ENCODE measurements at regions not wholly inside any gene's neighbourhood (a gene's known extent, or its start where the extent isn't known, plus 50 kb on each side); places are given as distances from the start of the nearest gene placed in this dataset.
"Not testable (repeated sequence)": the region's sequence is repeated elsewhere in the genome, so short reads cannot be mapped to it uniquely, and the experiment has no call there.

DNA sequence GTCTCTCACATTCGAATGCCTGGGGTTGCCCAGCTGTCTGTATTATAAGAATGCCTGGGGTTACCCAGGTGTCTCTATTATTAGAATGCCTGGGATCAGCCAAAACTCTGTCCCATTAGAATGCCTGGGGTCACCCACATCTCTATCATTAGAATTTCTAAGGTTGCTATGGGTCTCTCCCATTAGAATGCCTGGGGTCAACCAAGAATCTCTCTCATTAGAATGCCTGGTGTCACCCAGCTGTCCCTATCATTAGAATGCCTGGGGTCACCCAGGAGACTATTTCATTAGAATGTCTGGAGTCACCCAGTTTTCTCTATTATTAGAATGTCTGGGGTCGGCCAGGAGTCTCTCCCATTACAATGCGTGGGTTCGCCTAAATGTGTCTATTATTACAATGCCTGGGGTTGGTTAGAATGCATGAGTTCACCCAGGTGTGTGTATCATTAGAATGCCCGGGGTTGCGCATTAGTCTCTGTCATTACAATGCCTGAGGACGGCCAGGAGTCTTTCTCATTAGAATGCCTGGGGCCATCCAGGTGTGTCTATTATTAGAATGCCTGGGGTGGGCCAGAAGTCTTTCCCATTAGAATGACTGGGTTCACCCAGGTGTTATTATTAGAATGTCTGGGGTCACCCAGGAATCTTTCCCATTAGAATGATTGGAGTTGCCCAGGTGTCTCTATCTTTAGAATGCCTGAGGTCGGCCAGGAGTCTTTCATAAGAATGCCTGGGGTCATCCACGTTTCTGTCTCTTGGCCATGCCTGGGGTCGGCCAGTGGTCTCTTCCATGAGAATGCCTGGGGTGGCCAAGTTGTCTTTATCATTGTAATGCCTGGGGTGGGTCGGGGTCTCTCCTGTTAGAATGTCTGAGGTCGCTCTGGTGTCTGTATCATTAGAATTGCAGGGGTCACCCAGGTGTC lies 59.6 kb downstream of the RNF187 start:
- no peak for DNase-seq (ENCODE audit: low read depth)

- DNase-seq (ENCODE audit: low read depth) = no peak
These were observed 60.2 kb downstream of the RNF187 start for GRCh38 chr1:228547464-228547792.

- DNase-seq (ENCODE audit: low read depth) = no peak
These were observed 61.6 kb downstream of the RNF187 start for GRCh38 chr1:228548788-228549187.

GRCh38 chr1:228552596-228553176 lies 65.5 kb downstream of the RNF187 start:
- DNase-seq (ENCODE audit: low read depth) = no peak

DNA sequence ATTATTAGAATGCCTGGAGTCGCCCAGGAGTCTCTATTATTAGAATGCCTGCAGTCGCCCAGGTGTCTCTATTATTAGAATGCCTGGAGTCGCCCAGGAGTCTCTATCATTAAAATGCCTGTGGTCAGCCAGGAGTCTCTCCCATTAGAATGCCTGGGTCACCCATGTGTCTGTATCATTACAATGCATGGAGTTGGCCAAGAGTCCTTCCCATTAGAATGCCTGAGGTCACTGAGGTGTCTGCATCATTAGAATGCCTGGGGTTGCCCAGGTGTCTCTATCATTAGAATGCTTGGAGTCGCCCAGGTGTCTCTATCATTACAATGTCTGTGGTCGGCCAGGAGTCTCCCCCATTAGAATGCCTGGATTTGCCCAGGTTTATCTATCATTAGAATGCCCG lies 66.9 kb downstream of the RNF187 start:
- DNase-seq (ENCODE audit: low read depth) = no peak

DNA sequence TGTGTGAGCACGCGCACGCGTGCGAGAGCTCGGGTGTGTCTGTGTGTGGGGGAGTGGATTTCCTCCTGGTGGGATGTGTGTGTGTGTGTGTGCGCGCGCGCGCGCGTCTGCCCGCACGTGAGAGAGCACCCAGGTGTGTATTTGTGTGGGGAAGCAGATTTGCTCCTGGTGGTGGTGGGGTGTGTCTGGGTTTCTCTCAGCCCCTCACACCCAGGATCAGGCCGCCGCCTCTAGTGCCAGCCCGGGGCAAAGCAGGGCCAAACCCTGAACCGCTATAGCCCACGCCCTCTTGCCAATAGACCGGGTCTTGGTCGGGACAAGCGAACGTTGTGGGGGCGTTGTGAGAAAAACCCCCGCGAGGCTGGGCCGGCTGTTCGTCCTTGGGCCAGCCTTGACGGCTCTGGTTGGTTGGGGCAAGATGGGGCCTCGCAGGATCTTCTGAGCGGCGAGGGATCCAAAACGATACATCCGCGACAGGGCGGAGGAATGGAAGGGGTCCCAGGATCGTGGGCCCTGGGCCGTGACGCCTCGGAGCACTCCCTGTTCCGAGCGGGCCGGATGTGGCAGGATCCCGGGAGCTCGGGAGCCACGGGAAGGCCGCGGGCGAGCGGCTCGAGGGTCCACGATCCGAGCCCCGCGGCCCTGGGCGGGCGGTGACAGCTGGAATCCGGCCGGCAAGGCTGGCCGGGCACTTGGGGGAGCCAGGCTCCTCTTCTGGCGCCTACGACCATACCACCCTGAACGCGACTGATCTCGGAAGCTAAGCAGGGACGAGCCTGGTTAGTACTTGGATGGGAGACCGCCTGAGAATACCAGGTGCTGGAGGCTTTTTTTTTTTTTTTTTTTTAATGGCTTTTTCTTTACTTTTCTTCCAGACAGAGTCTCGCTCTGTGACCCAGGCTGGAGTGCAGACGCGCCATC lies 68.2 kb downstream of the RNF187 start:
- peak; percentile 7 for DNase-seq (ENCODE audit: low read depth)

GRCh38 chr1:228556634-228557430 lies 69.7 kb downstream of the RNF187 start:
- DNase-seq (ENCODE audit: low read depth) = not testable (repeated sequence)

Small RNA genes in the stretch of these regions (small RNA-seq; reads per million reads assigned to genes)
- 0.18 reads per million for gene RNA5SP19

All from HT1080 (cell line).